Sigmoid colon (tissue), 4 donors: ENCODE measurements at regions not wholly inside any gene's neighbourhood (a gene's known extent, or its start where the extent isn't known, plus 50 kb on each side); places are given as distances from the start of the nearest gene placed in this dataset.
"Not testable (repeated sequence)": the region's sequence is repeated elsewhere in the genome, so short reads cannot be mapped to it uniquely, and the experiment has no call there.

Experiments used
- CTCF ChIP-seq, 4 experiments: fragments of 450-650 bp in 3 of 4; fragments of 200-600 bp in 1 of 4; IDR thresholded peaks; one replicate each; pipeline ENCODE4 v1.5.1; 2016 to 2019; ENCODE audit warnings: antibody characterized with exemption in 4 of 4, mild to moderate bottlenecking in 3 of 4, moderate library complexity in 2 of 4
- EP300 ChIP-seq, 4 donors: sonication (generic); formaldehyde crosslinking; IDR thresholded peaks; one replicate each; pipeline ENCODE4 v1.6.1; 2017; ENCODE audit warnings: antibody characterized with exemption in 4 of 4
- POLR2A ChIP-seq, 2 donors: fragments of 450-650 bp; IDR thresholded peaks; one replicate each; pipeline ENCODE4 v1.6.1; 2016; ENCODE audit warnings: antibody characterized with exemption in 2 of 2, mild to moderate bottlenecking in 2 of 2, moderate library complexity in 2 of 2
- POLR2AphosphoS5 ChIP-seq, 4 donors: sonication (generic); formaldehyde crosslinking; IDR thresholded peaks; one replicate each; pipeline ENCODE4 v1.6.1; 2017; ENCODE audit warnings: antibody characterized with exemption in 4 of 4

GRCh38 chr7:116371536-116371935, 128.0 kb upstream of the CAV2 start:
- TF ChIP-seq CTCF, POLR2A, POLR2AphosphoS5, EP300 (IDR thresholded peaks at IDR 0.05): not testable (repeated sequence)
